Hepatocyte (in vitro differentiated cells): ENCODE measurements at regions not wholly inside any gene's neighbourhood (a gene's known extent, or its start where the extent isn't known, plus 50 kb on each side); places are given as distances from the start of the nearest gene placed in this dataset.

ENCODE experiments used
- CTCF ChIP-seq: fragments of 200-600 bp; sonication (generic); IDR thresholded peaks from 2 replicates; pipeline ENCODE4 v1.5.1; 2016; ENCODE audit warnings: antibody characterized with exemption, mild to moderate bottlenecking; ENCODE audit not compliant: poor library complexity
- EZH2 ChIP-seq: fragments of 200-600 bp; sonication (generic); IDR thresholded peaks from 2 replicates; pipeline ENCODE4 v1.6.1; 2016; ENCODE audit warnings: antibody characterized with exemption, mild to moderate bottlenecking, borderline replicate concordance
- EZH2phosphoT487 ChIP-seq: fragments of 200-600 bp; sonication (generic); IDR thresholded peaks from one replicate; pipeline ENCODE4 v1.6.1; 2018; ENCODE audit warnings: antibody characterized with exemption, mild to moderate bottlenecking, low read depth, moderate library complexity; ENCODE audit not compliant: unreplicated experiment, severe bottlenecking

- TF ChIP-seq CTCF, result peak; percentile 47
- no peak for TF ChIP-seq EZH2
- no peak for TF ChIP-seq EZH2phosphoT487
Observed at GRCh38 chrX:78555401-78555980, 103.6 kb downstream of the RTL3 start.
